Liver (tissue), 8 donors: ENCODE measurements at regions not wholly inside any gene's neighbourhood (a gene's known extent, or its start where the extent isn't known, plus 50 kb on each side); places are given as distances from the start of the nearest gene placed in this dataset.

Experiments used
- DNase-seq: peaks from one replicate; pipeline ENCODE4 v3.0.0-alpha.2; 2017; ENCODE audit warnings: low spot score
- H3K27ac ChIP-seq, 2 donors: one replicate each; pipeline ENCODE4 v1.7.0; 2013; ENCODE audit warnings: inconsistent platforms in 2 of 2, low read length in 2 of 2, control low read depth in 1 of 2, low read depth in 1 of 2, mild to moderate bottlenecking in 1 of 2
- H3K27me3 ChIP-seq, 4 donors: one replicate each; pipeline versions ENCODE4 v1.6.1 to v1.7.0; 2013; ENCODE audit warnings: low read length in 3 of 4, inconsistent platforms in 1 of 4, mild to moderate bottlenecking in 1 of 4, moderate library complexity in 1 of 4; ENCODE audit not compliant: control insufficient read depth in 4 of 4, insufficient read depth in 4 of 4
- H3K36me3 ChIP-seq, 4 donors: one replicate each; pipeline versions ENCODE4 v1.6.1 to v1.7.0; 2013; ENCODE audit warnings: low read length in 3 of 4, mild to moderate bottlenecking in 3 of 4, low read depth in 1 of 4, moderate library complexity in 1 of 4; ENCODE audit not compliant: control insufficient read depth in 4 of 4, insufficient read depth in 3 of 4
- H3K4me1 ChIP-seq, 4 donors: one replicate each; pipeline versions ENCODE4 v1.6.1 to v1.7.0; 2013; ENCODE audit warnings: low read length in 3 of 4, mild to moderate bottlenecking in 3 of 4, moderate library complexity in 1 of 4; ENCODE audit not compliant: control insufficient read depth in 4 of 4, insufficient read depth in 4 of 4
- H3K4me3 ChIP-seq, 3 donors: one replicate each; pipeline versions ENCODE4 v1.6.1 to v1.7.0; 2013; ENCODE audit warnings: low read length in 3 of 3, control low read depth in 1 of 3, low read depth in 1 of 3, mild to moderate bottlenecking in 1 of 3
- H3K9ac ChIP-seq, 2 donors: one replicate each; pipeline ENCODE4 v1.7.0; 2013; ENCODE audit warnings: low read length in 2 of 2, mild to moderate bottlenecking in 2 of 2, moderate library complexity in 2 of 2, control low read depth in 1 of 2, low read depth in 1 of 2
- H3K9me3 ChIP-seq, 4 donors: one replicate each; pipeline versions ENCODE4 v1.6.1 to v1.7.0; 2013; ENCODE audit warnings: low read length in 3 of 4; ENCODE audit not compliant: control insufficient read depth in 4 of 4
- ATF3 ChIP-seq: IDR thresholded peaks from 2 replicates; pipeline ENCODE4 v1.6.1; 2016; ENCODE audit warnings: antibody characterized with exemption
- CTCF ChIP-seq: fragments of 150-350 bp; IDR thresholded peaks from 2 replicates; pipeline ENCODE4 v1.5.1; 2017; ENCODE audit warnings: improper control_type of control experiment, low read depth, low read length; ENCODE audit not compliant: missing input control
- EGR1 ChIP-seq, 2 donors: IDR thresholded peaks; 2 replicates each; pipeline ENCODE4 v1.6.1; 2016 to 2018; ENCODE audit warnings: antibody characterized with exemption in 2 of 2, low read depth in 2 of 2
- FOXA1 ChIP-seq: IDR thresholded peaks from 2 replicates; pipeline ENCODE4 v1.6.1; 2016; ENCODE audit warnings: antibody characterized with exemption
- FOXA2 ChIP-seq: IDR thresholded peaks from 2 replicates; pipeline ENCODE4 v1.6.1; 2016; ENCODE audit warnings: antibody characterized with exemption
- GABPA ChIP-seq, 2 donors: IDR thresholded peaks in 1 of 2; conservative IDR thresholded peaks in 1 of 2; 2 replicates each; pipeline ENCODE4 v1.6.1; 2016; ENCODE audit warnings: antibody characterized with exemption in 2 of 2, mild to moderate bottlenecking in 1 of 2, moderate library complexity in 1 of 2
- HNF4A ChIP-seq, 2 donors: conservative IDR thresholded peaks; 2 replicates each; pipeline ENCODE4 v1.6.1; 2016; ENCODE audit warnings: antibody characterized with exemption in 2 of 2, mild to moderate bottlenecking in 2 of 2
- HNF4G ChIP-seq: IDR thresholded peaks from 2 replicates; pipeline ENCODE4 v1.6.1; 2016; ENCODE audit warnings: antibody characterized with exemption
- JUND ChIP-seq, 2 donors: IDR thresholded peaks; 2 replicates each; pipeline ENCODE4 v1.6.1; 2016; ENCODE audit warnings: antibody characterized with exemption in 2 of 2
- MAX ChIP-seq: IDR thresholded peaks from 2 replicates; pipeline ENCODE4 v1.6.1; 2016; ENCODE audit warnings: antibody characterized with exemption
- NR2F2 ChIP-seq: IDR thresholded peaks from 2 replicates; pipeline ENCODE4 v1.6.1; 2016; ENCODE audit warnings: antibody characterized with exemption
- RAD21 ChIP-seq, 2 donors: IDR thresholded peaks; 2 replicates each; pipeline ENCODE4 v1.6.1; 2016; ENCODE audit warnings: antibody characterized with exemption in 2 of 2, mild to moderate bottlenecking in 2 of 2
- REST ChIP-seq: IDR thresholded peaks from 2 replicates; pipeline ENCODE4 v1.6.1; 2016; ENCODE audit warnings: antibody characterized with exemption, mild to moderate bottlenecking
- RXRA ChIP-seq, 2 donors: IDR thresholded peaks; 2 replicates each; pipeline ENCODE4 v1.6.1; 2017 to 2018; ENCODE audit warnings: antibody characterized with exemption in 2 of 2, mild to moderate bottlenecking in 1 of 2
- SP1 ChIP-seq: IDR thresholded peaks from 2 replicates; pipeline ENCODE4 v1.6.1; 2018; ENCODE audit warnings: antibody characterized with exemption, mild to moderate bottlenecking
- TAF1 ChIP-seq: conservative IDR thresholded peaks from 2 replicates; pipeline ENCODE4 v1.6.1; 2016; ENCODE audit warnings: antibody characterized with exemption, mild to moderate bottlenecking
- YY1 ChIP-seq: IDR thresholded peaks from 2 replicates; pipeline ENCODE4 v1.6.1; 2016; ENCODE audit warnings: antibody characterized with exemption, mild to moderate bottlenecking
- ZBTB33 ChIP-seq: IDR thresholded peaks from 2 replicates; pipeline ENCODE4 v1.6.1; 2016; ENCODE audit warnings: antibody characterized with exemption
- WGBS: extraction: QIAGEN DNeasy Blood & Tissue Kit; methylation state at CpG from one replicate; pipeline ENCODE4 v1.1.7; 2013; 5-methylcytosine and 5-hydroxymethylcytosine counted together
- donor health status: healthy.
- donor health status: healthy.
- donor health status: healthy.
- donor health status: healthy.
- donor health status: healthy.

GRCh38 chr18:29436459-29436858, 1259.5 kb upstream of the CDH2 start:
- Histone ChIP-seq H3K27me3 (no peaks in the 10 kb centered on the region), H3K4me3 (no peak overlapping the region), H3K9me3 (peaks cover 0 to 5% (median 0%) of the 10 kb centered on the region in 4 donors), H3K27ac (no peak overlapping the region), H3K36me3 (no peaks in the 10 kb centered on the region), H3K9ac (no peak overlapping the region), H3K4me1 (no peaks in the 10 kb centered on the region)
- TF ChIP-seq RXRA (IDR thresholded peaks at IDR 0.05), result no peak
- peak; percentile 19 to 24 for TF ChIP-seq RAD21 (IDR thresholded peaks at IDR 0.05)
- no peak for DNase-seq
- 79% methylated on average over 2 of the region's 2 CpGs for WGBS

GRCh38 chr18:29434650-29435049, 1257.7 kb upstream of the CDH2 start:
- TF ChIP-seq GABPA (IDR thresholded peaks at IDR 0.05 in 1 of 2, conservative IDR thresholded peaks at IDR 0.05 in 1 of 2) (no peak), HNF4A (conservative IDR thresholded peaks at IDR 0.05) (no peak), REST (no peak), RXRA (IDR thresholded peaks at IDR 0.05) (no peak), SP1 (no peak), FOXA1 (no peak), ATF3 (no peak), CTCF (no peak), TAF1 (no peak), EGR1 (IDR thresholded peaks at IDR 0.05; ENCODE audit: low read depth in 2 of 2) (no peak), FOXA2 (no peak), MAX (no peak), HNF4G (no peak), YY1 (no peak), JUND (IDR thresholded peaks at IDR 0.05) (no peak), NR2F2 (no peak), RAD21 (IDR thresholded peaks at IDR 0.05) (no peak), ZBTB33 (no peak)
- H3K9ac ChIP-seq, result no peak overlapping the region
- H3K4me1 ChIP-seq, result no peaks in the 10 kb centered on the region
- WGBS, result 70% methylated on average over 4 of the region's 4 CpGs
- no peak overlapping the region for H3K4me3 ChIP-seq
- no peak overlapping the region for H3K27ac ChIP-seq
- H3K36me3 ChIP-seq, result no peaks in the 10 kb centered on the region
- H3K27me3 ChIP-seq, result no peaks in the 10 kb centered on the region
- peaks cover 0 to 9% (median 0%) of the 10 kb centered on the region in 4 donors for H3K9me3 ChIP-seq
- no peak for DNase-seq
